CD4-positive, alpha-beta T cell treated with Interleukin-12 subunit alpha and Interleukin-12 subunit beta, for 1 hour (primary cell): ENCODE measurements at regions not wholly inside any gene's neighbourhood (a gene's known extent, or its start where the extent isn't known, plus 50 kb on each side); places are given as distances from the start of the nearest gene placed in this dataset.

Source experiments
- DNase-seq: peaks from one replicate; pipeline ENCODE4 v3.0.0-alpha.2; 2020

DNA sequence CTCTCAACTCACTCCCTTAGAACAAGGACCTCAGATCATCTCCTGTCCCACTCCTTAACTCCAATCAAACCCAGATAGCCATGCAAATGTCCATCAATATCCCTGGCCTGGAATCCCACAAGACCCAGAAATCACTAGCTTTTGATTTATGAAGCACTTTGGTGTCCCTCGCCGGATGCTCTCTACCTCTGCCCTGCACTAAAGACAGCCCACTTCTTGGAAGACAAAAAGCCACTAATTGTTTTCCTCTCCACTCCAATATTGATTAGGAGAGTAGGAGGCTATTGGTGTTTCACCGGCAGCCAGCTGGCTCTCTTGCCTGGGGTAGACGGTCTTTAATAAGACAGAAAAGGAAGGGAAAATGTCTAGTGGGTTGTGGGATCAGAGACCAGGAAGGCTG is 221.2 kb downstream of the BUD13 start:
- no peak for DNase-seq

DNA sequence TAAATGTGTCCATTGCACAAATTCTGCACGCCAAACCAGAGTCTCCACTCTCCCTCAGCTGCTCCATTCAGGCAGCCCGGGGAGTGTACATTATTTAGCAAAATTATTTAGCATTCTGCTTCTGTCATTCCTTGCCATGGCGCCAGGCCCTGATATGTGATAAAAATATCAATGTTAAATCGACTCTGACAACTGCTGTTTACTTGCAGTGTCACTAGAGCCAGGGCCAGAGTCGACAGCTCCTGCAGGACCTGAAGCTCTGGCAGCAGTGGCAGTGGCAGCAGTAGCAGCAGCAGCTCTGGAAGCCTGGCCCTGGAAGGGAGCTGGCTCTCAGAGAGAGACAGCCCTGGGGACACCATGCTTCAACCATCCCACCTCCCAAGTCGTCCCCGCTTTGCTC is 224.5 kb downstream of the BUD13 start:
- no peak for DNase-seq

DNA sequence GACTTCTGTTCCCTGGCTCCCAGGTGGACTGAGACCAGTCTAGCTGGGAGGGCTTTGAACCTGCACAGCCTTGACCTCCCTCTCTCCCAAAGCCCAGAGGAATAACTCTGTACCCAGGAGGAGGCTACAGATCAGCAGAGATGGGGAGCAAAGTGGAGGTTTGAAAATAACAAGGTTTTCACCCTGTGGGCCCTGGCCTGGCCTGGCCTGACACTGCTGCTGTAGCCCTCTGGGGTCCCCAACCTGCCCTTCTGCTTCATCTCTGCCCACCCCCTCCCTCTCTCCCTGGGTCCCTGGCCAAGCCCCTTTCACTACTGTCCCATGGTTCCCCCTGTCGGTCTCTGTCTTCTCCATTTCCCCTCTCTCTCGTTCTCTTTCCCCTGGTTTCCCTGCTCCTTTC is 225.2 kb downstream of the BUD13 start:
- no peak for DNase-seq

DNA sequence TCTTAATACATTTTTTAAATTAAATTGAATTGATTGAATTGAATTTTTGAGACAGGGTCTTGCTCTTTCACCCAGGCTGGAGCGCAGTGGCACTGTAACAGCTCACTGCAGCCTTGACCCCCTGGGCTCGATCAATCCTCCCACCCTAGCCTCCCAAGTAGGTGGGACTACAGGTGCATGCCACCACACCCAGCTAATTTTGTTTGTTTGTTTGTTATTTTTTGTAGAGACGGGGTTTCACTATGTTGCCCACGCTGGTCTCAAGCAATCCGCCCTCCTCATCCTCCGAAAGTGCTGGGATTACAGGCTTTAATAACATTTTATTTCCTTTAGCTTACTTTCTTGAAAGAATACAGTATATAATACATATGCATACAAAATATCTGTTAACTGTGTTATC is 226.9 kb downstream of the BUD13 start:
- DNase-seq: no peak

DNA sequence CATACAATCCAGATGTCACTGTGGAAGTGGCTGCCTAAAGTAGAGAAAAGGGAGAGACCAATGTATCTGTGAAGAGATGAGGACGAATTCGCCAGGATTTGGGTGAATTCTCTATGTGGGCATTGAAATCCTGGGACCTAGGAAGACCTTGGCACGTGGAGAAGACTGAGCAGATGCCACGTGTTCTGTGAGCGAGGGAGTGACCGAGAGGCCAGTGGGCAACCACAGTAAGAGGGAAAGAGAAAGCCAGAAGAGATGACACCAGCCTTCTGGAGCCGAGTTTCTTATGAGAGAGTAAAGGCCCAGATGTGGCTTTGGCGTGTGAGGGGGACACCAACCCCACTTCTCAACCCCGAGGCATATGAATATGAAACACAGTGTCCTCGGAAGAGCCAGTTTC is 228.1 kb downstream of the BUD13 start:
- DNase-seq: no peak

DNA sequence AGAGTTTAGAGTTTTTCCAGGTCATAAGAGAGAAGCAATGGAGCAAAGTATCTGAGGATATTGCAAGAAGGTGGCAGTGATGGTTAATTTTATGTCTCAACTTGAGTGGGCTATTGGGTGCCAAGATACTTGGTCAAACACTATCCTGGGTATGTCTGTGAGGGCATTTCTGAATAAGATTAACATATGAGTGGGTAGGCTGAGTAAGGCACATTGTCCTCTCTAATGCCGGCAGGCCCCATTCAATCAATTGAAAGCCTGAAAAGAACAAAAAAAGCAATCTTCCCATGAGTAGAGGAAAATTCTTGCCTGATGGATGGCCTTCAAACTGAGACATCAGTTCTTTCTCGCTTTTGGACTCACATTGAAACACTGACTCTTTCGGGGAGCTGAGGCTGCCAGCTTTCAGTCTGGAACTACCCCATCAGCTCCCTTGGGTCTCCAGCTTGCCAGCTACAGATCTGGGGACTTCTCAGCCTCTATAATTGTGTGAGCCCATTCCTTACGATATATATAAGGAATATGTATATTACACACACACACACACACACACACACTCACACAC is 228.8 kb downstream of the BUD13 start:
- no peak for DNase-seq

DNA sequence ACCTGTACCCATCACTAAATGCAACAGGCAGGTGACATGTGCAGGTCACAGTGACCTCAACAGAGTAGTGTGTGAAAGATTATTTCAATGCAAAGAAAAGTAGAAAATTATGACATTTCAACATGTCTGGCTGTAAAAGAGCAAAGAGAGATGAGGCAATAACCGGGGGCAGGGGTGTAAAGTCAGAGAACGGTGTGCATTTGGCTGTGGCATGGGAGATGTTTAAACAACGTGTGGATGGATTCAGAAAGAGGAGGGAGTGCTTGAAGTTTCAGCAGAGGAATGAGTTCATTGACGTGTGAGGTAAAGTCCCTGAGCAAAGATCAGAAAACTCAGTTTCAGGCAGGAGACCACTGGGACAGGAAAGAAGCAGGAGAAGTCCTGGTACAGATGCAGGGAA is 229.7 kb downstream of the BUD13 start:
- no peak for DNase-seq

DNA sequence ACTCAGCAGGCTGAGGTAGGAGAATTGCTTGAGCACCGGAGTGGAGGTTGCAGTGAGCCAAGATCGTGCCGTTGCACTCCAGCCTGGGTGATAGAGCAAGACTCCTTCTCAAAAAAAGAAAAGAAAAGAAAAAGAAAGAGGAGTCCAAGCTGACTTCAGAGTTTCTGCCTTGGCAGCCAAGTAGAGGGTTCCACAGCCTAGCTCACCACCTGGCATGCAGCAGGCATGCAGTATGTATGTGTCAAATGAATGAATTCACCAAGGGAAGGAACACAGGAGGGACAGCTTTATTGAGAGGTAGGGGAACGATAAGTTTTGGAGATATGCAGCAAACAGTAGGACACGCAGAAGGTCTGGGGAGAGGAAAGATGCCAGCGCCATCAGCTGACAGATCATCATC is 230.4 kb downstream of the BUD13 start:
- DNase-seq: no peak

DNA sequence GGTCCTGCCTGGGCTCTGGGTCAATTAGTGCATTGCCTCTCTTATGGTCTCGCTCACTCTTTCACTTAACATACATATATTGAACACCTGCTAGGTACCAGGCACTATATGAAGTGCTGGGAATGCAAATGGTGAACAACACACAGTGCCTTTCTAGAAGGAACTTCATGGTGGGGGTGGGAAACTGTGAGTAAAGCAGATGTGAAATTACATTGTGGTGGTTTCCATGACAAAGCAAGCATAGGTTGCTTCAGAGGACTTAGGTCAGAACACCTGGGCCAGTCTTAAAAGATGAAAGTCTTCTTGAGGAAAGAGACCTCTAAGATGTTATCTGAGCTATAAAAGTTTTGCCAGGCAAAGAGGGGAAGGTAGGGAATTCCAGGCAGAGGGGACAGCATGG is 231.3 kb downstream of the BUD13 start:
- no peak for DNase-seq

DNA sequence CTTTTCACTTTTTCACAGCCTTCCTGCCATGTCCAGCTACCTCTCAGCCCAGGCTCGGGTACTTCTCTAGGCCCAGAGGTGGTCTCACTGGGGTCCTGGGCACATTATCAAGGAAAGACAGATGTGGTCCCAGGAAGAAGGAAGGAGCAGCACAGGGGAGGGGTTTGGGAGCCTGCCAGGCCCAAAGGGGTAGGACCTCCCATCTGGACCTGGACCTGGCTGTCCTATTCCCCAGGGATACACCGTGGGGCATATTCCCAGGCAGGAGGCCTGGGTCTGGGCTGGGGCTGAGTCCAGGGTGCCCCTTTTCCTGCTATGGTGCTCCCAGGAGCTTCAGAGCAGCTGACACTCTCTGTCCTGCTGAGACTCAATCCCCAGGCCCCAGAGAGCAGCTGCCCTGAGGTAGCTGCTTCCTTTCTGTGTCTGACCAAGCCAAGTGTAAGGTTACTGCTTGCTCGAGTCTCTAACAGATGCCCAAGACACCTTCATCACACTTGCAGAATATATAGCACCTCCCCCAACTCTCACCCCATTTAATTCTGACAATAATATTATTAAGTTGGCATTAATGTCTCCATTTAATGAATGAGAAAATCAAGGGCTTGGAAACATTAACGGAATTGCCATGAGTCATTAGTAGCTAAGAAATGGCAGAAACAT is 232.0 kb downstream of the BUD13 start:
- no peak for DNase-seq

DNA sequence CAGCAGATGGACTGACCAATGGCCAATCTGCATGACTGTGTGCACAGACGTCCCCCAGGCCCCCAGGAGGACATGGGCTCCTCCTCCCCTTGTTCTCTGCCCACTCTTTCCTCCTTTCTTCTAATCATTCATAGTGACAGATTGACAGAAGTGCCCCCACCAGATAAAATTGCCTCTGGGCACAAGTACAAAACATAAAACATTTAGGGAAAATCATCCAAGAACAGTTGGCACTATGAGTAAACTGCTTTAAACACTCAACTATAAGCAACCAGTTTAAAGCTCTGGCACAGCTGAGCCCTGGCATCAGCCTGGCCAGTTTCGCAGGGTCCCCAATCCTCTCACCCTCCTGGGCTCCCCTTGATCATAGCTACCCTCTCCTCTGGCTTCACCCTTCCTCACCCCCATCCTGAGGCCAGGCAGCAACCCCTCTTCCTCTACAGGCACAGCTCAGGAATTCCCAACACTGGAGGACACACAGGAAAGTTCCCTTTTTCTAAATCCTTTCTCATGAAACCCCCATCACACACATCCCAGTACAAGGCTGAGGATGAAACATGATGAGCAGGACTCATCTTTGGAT is 232.9 kb downstream of the BUD13 start:
- DNase-seq: no peak

DNA sequence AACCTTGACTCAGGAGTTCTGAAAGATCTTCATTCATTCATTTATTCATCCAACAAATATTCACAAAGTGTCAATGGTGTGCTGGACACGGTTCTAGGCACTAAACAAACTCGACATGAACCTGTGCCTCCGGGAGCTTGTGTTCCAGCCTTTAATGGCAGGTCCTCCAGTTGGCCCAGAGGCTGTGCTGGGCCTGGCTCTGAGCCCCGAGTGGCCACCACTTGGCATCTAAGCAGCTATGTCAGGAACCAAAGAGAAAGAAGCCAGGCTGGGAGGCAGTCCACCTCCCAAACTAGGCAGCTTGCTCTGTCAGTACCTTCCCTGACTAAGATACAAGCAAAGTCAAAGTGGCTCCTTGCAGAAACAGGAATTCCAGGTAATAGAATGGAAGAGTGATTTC is 233.6 kb downstream of the BUD13 start:
- DNase-seq: no peak

DNA sequence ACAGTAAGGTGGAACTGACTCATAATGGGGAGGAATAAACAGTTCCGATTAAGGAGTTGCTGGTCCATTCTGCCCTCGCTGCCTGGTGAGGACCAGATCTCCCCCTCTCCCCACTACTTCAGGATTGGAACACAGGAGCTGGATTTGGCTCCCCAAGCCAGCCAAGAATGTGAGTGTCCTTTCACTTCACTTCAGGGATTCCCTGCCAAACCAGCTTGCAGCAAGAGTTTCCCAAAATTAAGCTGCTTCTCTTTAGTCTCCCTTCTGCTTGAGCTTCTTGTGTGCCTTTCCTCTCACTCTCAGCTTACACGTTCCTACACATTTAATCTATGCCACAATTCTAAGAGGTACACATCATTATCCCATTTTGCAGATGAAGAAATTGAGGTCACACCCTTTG is 234.1 kb downstream of the BUD13 start:
- no peak for DNase-seq

DNA sequence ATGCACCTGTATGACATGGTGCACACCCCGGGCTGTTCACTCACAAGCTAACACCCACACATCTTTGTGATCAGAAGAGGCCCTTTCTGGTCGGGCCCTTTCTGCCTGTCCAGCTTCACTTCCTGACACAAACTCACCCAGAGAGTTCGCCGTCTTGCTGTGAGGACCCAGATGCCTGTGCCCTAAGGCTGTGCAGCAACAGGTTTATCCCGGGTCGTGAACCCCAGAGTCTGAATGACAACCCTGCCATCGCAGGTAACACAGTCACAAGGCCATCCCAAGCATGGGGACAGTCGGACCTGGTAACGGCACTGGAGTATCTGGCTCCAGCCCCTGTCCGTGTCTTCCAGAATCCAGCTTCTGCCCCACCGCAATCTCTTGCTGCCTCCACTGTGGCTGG is 235.1 kb downstream of the BUD13 start:
- DNase-seq: no peak

DNA sequence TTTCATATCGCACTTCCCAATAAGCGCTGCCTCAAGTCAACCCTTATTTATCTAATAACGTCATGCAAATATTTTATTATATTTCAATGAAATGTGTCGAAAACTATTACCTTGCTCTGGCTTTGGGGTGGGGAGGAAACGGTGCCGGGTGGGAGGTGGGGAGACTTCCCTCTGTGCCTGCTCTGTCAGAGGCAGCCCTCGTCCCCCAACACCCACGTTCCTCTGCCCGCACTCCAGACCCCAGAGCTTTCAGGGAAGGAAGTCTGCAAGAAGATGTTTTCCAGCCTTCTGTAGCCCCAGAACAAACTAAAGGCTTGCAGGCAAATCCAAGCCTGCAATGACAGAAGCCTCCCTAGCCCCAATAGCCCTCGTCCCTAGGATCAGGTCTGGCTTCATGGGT is 235.7 kb downstream of the BUD13 start:
- DNase-seq: no peak

DNA sequence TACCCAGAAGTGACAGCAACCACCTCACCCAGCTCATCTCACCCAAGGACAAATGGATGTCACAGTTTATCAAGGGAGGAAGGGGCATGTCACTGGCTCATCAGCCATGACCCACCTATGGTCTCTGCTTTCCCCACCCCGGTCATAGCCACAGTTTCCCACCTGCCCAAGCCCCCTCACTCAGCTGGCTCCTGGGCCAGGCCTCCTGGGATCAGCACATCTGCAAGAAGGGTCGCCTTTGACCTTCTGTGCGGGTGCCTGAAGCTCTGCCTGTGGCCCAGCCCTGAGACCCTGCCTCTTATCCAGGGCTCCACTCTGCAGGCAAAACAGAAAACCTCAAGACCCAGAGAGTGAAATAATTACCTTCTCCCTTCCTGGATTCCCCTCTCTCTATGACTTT is 236.4 kb downstream of the BUD13 start:
- no peak for DNase-seq

DNA sequence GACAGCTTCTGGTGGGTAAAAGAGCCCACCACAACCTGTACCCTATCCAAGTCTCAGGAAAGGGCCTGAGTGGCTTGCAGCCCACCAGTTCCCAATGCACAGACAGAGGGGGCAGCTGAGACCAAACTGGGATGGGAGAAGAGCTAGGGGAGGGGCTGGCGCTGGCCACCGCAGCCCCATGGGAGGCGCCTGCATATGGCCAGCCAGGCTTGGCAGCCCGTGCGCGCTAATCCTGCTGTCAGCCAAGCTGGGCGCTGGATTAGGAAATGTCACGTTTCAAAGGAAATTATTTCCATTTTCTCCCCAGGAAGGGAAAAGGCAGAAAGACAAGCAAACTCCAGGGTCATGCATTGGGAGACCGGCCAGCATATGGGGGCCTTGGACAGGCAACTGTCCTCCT is 236.8 kb downstream of the BUD13 start:
- no peak for DNase-seq

DNA sequence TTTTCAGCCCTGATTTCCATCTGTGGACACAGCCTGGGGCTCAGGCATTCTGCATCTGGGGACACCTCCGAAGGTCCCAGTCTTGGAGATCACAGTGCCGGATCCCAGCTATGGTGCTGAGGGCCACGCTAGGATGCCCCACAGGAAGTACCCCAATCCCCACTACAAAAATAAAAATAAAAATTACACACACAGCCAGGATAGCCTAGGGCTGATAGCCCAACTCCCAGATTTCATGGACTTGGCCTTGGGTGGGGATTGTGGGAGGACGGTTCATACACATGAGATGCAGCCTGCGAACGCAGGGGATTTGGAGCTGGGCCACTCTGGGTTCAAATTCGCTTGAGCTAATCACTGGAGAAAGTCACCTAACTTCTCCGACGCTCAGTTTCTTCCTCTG is 237.7 kb downstream of the BUD13 start:
- DNase-seq: no peak

DNA sequence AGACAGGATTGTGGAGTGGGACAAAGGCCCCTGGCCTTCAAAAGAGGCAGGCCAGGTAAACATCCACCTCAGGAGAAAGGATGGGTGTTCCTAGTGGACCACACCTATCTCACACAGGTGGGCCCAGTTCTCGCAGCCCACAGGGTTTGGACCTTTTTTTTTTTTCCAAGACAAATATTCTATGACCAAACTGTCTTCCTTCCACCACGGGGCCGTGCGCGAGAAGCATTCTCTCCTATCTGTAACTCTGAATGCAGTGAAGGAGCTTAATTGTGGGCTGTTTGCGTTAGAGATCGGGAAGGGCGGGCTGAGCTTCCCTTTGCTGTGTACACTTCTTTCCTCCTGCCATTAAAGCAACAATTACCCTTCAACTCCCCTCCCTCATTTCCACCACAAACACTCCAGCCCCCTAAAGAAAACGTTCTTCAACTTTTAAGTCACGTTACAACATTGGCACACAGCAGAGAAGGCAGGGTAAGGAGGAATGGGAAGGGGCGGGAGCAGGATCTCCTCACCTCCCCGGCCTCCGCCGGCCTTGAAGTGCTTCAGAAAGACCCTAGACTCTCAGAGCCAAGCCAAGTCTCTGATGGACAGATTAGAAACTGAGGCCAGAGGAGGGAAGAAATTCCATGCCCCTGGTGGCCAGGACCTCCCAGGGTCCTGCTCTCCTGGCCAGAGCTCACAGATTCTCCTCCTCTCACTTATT is 238.4 kb downstream of the BUD13 start:
- DNase-seq: no peak

DNA sequence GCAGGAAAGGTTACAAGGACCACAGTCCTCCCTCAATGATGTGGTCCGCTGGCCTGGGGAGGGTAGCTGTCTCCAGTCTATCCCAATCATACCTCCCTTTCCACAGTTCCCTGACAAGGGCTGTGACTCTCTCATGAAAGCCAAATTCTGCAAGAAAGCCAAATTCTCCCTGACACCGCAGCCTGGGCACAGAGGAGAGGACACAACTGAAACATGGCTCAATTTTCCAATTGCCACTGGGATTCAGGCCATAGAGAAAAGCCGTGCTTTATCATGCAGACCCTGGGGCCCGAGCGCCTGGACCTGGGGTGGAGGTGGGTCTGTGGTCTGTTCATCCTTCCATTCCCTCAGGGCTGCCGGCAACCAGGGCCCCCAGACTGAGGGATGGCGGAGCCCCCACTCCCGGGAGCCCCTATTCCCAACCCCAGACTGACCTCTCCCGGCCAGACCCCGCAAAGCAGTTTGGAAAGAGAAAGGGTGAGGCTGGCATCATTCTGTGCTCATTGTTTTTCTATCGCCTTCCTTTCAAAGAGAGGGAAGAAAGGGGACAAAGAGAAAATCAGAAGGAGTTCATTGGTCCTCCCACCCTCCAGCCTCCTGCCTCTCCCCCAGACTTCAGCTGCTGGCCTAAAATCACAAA is 239.5 kb downstream of the BUD13 start:
- no peak for DNase-seq

DNA sequence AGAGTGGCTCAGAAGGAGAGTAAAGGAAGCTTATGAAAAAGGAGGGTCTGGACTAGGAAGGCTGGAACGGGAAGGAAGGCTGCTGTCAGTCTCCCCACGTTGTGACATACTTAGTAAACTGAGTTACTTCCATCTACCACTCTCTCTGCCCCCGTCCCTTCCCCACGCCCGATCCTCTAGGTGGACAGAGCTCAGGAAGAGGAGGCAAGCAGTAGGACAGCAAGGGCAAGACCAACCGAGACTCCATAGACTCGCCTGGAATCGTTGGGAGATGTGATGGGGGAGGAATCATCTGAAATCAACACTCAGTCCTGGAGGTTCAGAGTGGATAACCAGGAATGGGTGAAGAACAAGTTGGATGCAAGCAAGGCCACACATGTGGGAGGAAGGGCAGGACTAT is 240.7 kb downstream of the BUD13 start:
- DNase-seq: no peak

DNA sequence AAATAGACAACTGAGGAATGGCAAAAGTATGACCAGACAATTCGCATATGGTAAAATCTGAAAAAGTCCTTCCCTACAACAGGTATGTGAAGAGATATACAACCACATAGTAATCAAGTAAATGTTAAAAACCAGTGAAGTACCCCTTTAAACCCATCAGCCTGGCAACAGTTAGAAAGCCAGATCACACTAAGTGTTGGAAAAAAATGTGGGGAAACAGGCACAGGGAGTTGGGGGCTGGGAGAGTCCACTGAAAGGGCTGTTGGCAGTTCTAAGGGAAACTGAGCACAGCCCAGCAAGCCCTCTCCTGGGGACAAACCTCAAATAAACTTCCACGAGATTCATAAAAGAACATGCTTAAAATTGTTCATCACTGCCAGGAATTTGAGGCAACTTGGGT is 242.1 kb downstream of the BUD13 start:
- no peak for DNase-seq

DNA sequence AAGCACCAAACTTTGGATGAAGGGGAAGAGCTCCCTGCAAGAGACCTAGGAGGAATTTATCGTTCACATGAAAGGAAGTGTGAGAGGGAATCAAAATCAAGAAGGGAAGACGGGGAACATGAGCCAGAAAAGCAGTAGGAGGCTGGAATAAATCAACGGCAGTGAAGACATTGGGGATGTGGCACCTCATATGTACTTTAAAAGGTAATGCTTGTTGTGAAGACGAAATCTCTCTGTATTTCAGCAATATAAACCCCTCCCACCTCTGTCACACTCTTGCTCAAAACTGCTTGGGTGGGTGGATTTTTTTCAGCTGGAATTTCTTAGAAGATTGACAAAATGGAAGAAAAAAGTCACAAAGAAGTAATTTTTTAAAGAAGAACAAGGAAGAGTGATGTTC is 243.5 kb downstream of the BUD13 start:
- no peak for DNase-seq
